GM23338 (cell line): ENCODE measurements at regions not wholly inside any gene's neighbourhood (a gene's known extent, or its start where the extent isn't known, plus 50 kb on each side); places are given as distances from the start of the nearest gene placed in this dataset.

Experiments used
- ATAC-seq: fragments of 200-7000 bp; cut with Tn5 transposase; 3 replicates; pipeline ENCODE4 v1.9.1; 2020
- DNase-seq: peaks from one replicate; pipeline ENCODE4 v3.0.0-alpha.2; 2015; ENCODE audit warnings: low spot score
- H2AFZ ChIP-seq: fragments of 200-600 bp; sonication (generic); 2 replicates; pipeline ENCODE4 v1.8.0; 2016; ENCODE audit warnings: antibody characterized with exemption, mild to moderate bottlenecking, moderate library complexity
- H3F3A ChIP-seq: fragments of 200-600 bp; sonication (generic); replicated peaks from 2 replicates; pipeline ENCODE4 v1.8.0; 2017; ENCODE audit warnings: antibody characterized with exemption, mixed run types, low read depth
- H3K27ac ChIP-seq: fragments of 200-600 bp; sonication (generic); 2 replicates; pipeline ENCODE4 v1.6.1; 2016; ENCODE audit warnings: low read depth
- H3K27me3 ChIP-seq: fragments of 200-600 bp; sonication (generic); 2 replicates; pipeline ENCODE4 v1.8.0; 2016; ENCODE audit warnings: mild to moderate bottlenecking, mixed run types, moderate library complexity; ENCODE audit not compliant: insufficient read depth
- H3K36me3 ChIP-seq: fragments of 200-600 bp; sonication (generic); 2 replicates; pipeline ENCODE4 v1.8.0; 2016; ENCODE audit warnings: mild to moderate bottlenecking; ENCODE audit not compliant: insufficient read depth
- H3K4me1 ChIP-seq: fragments of 200-600 bp; sonication (generic); 2 replicates; pipeline ENCODE4 v1.8.0; 2016; ENCODE audit warnings: mild to moderate bottlenecking, moderate library complexity; ENCODE audit not compliant: insufficient read depth
- H3K4me2 ChIP-seq: fragments of 200-600 bp; sonication (generic); 2 replicates; pipeline ENCODE4 v1.7.1; 2017; ENCODE audit warnings: mixed run types
- H3K4me3 ChIP-seq: fragments of 200-600 bp; sonication (generic); 2 replicates; pipeline ENCODE4 v1.6.1; 2016; ENCODE audit warnings: mixed run types
- H3K79me2 ChIP-seq: fragments of 200-600 bp; sonication (generic); replicated peaks from 2 replicates; pipeline ENCODE4 v1.8.0; 2017; ENCODE audit warnings: mild to moderate bottlenecking; ENCODE audit not compliant: insufficient read depth
- H3K9me2 ChIP-seq: fragments of 200-600 bp; sonication (generic); 2 replicates; pipeline ENCODE4 v1.8.0; 2017; ENCODE audit not compliant: insufficient read depth
- H4K20me1 ChIP-seq: fragments of 200-600 bp; sonication (generic); replicated peaks from 2 replicates; pipeline ENCODE4 v1.8.0; 2017; ENCODE audit warnings: mild to moderate bottlenecking; ENCODE audit not compliant: insufficient read depth
- H3K27ac Mint-ChIP-seq: 2 replicates; pipeline ENCODE4 v1.8.0; 2020; ENCODE audit warnings: inconsistent platforms, mild to moderate bottlenecking, moderate library complexity, mixed read lengths
- H3K27me3 Mint-ChIP-seq: 3 replicates; pipeline ENCODE4 v1.8.0; 2022; ENCODE audit warnings: low read depth, mild to moderate bottlenecking, moderate library complexity, mixed read lengths, inconsistent platforms; ENCODE audit not compliant: insufficient read depth, poor library complexity
- H3K36me3 Mint-ChIP-seq: 3 replicates; pipeline ENCODE4 v1.8.0; 2021; ENCODE audit warnings: low read depth, mild to moderate bottlenecking, inconsistent platforms, moderate library complexity, mixed read lengths
- H3K4me1 Mint-ChIP-seq: 3 replicates; pipeline ENCODE4 v1.8.0; 2020; ENCODE audit warnings: mild to moderate bottlenecking, inconsistent platforms, mixed read lengths
- H3K4me3 Mint-ChIP-seq: 3 replicates; pipeline ENCODE4 v1.8.0; 2021; ENCODE audit warnings: moderate library complexity, mild to moderate bottlenecking, inconsistent platforms, mixed read lengths
- H3K9me3 Mint-ChIP-seq: 3 replicates; pipeline ENCODE4 v1.8.0; 2020; ENCODE audit warnings: moderate library complexity, mild to moderate bottlenecking, inconsistent platforms, mixed read lengths
- EZH2 ChIP-seq: fragments of 200-600 bp; sonication (generic); IDR thresholded peaks from one replicate; pipeline ENCODE4 v1.8.0; 2017; ENCODE audit warnings: antibody characterized with exemption, mild to moderate bottlenecking, low read depth; ENCODE audit not compliant: unreplicated experiment
- NANOG ChIP-seq: IDR thresholded peaks from 2 replicates; pipeline ENCODE4 v1.6.1; 2016; ENCODE audit warnings: antibody characterized with exemption, borderline replicate concordance
- REST ChIP-seq: IDR thresholded peaks from one replicate; pipeline ENCODE4 v1.6.1; 2018; ENCODE audit warnings: antibody characterized with exemption; ENCODE audit not compliant: unreplicated experiment
- STAT1 ChIP-seq: IDR thresholded peaks from one replicate; pipeline ENCODE4 v1.6.1; 2016; ENCODE audit warnings: antibody characterized with exemption; ENCODE audit not compliant: unreplicated experiment
- ZNF462 ChIP-seq: fragments of 250-450 bp; sonication (Bioruptor Pico); IDR thresholded peaks from 2 replicates; pipeline ENCODE4 v1.5.0; 2020; ENCODE audit warnings: mild to moderate bottlenecking, moderate library complexity

- TF ChIP-seq ZNF462 (CRISPR knock-in tag) (no peak), EZH2 (no peak), NANOG (no peak)
Observed at GRCh38 chrX:34873500-34874225, 68.9 kb upstream of the FAM47B start (continued).

- DNase-seq, result no peak
- H3K4me1 ChIP-seq, result no peaks in the 10 kb centered on the region
- peaks cover 6% of the 10 kb centered on the region for H3K27me3 ChIP-seq
- H3K4me3 Mint-ChIP-seq, result no peak overlapping the region
- H3K27ac ChIP-seq, result no peak overlapping the region
- no peak overlapping the region for H2AFZ ChIP-seq
- no peak overlapping the region for H3K27ac Mint-ChIP-seq
- H3F3A ChIP-seq, result no peaks in the 10 kb centered on the region
- no peak for ATAC-seq
- no peaks in the 10 kb centered on the region; the same call in 1 of the 2 replicates for H3K36me3 ChIP-seq
- no peak overlapping the region for H3K4me2 ChIP-seq
- 0 out of 3 replicates have a peak, but pooled peaks cover 4% of the 10 kb centered on the region for H3K4me1 Mint-ChIP-seq
- H3K27me3 Mint-ChIP-seq, result peaks cover 2% of the 10 kb centered on the region
- peaks cover 18% of the 10 kb centered on the region for H3K9me3 Mint-ChIP-seq
- H3K79me2 ChIP-seq, result no peaks in the 10 kb centered on the region
- no peaks in the 10 kb centered on the region for H3K9me2 ChIP-seq
- no peaks in the 10 kb centered on the region for H4K20me1 ChIP-seq
- H3K36me3 Mint-ChIP-seq, result peaks cover 19% of the 10 kb centered on the region; the same call in 2 of the 3 replicates
- H3K4me3 ChIP-seq, result no peak overlapping the region
- TF ChIP-seq REST (no peak), STAT1 (no peak), ZNF462 (CRISPR knock-in tag) (no peak)
Observed at GRCh38 chrX:34874763-34875162, 67.8 kb upstream of the FAM47B start.
